ENCODE measurements at regions not wholly inside any gene's neighbourhood (a gene's known extent, or its start where the extent isn't known, plus 50 kb on each side); places are given as distances from the start of the nearest gene placed in this dataset.

DNA sequence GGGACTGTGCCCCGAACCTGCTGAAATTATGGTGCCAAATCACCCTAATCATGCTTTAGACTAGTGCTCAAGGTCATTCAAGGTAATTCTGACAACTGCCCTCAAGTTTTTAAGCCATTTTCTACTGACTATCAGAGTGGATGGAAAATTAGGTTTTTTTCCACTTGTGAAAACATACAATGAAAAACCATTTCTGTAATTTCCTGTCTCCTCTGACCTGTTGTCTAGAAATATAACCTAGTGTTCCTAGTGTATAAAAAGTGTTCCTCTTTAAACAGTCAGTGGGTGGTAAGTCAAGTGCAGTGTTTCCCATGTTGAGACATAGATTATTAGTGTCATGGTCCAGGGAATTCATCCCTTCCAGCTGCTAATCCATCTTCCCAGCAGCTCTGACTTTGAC, 232.8 kb upstream of the UMPS start:
- Histone ChIP-seq H3K4me3 (ENCODE audit: insufficient read length, low read depth) (no peak overlapping the region), H3K27me3 (ENCODE audit: insufficient read depth, insufficient read length) (no peaks in the 10 kb centered on the region), H3K9ac (ENCODE audit: insufficient read length, low read depth) (no peak overlapping the region), H3K9me3 (ENCODE audit: insufficient read depth, low read length) (no peaks in the 10 kb centered on the region), H3K36me3 (ENCODE audit: insufficient read depth, insufficient read length, low read length) (no peaks in the 10 kb centered on the region), H3K4me1 (ENCODE audit: insufficient read depth, insufficient read length) (no peaks in the 10 kb centered on the region)
- no peak for TF ChIP-seq SUZ12 (IDR thresholded peaks at IDR 0.05; ENCODE audit: extremely low read depth, insufficient read depth, insufficient read length)
- no peak for TF ChIP-seq ZNF274 (IDR thresholded peaks at IDR 0.05; ENCODE audit: low read depth, low read length)
- TF ChIP-seq YY1 (IDR thresholded peaks at IDR 0.05; ENCODE audit: insufficient read depth, insufficient read length): no peak
- no peak for DNase-seq (ENCODE audit: low read depth, low spot score)

DNA sequence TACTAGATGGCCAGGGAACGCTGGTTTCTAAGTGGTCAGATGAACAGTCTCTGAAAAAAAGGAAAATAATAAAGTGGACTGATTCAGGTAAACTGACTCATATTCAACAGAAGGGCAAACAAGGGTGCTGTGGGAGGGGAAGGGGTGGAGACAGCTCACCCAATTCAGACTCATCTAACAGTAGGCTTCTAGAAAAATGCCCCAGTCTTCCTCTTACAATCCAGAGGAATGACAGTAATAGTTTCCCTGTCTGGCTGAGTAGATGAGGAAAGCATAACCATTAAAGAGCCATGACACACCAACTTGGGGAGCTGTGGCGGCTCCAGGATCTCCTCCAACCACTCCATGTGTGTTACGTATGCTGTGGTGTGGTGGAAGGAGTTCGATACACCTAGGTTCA, 231.4 kb upstream of the UMPS start:
- no peak for DNase-seq (ENCODE audit: low read depth, low spot score)
- H3K9me3 ChIP-seq (ENCODE audit: insufficient read depth, low read length): no peaks in the 10 kb centered on the region
- H3K4me3 ChIP-seq (ENCODE audit: insufficient read length, low read depth): no peak overlapping the region
- no peaks in the 10 kb centered on the region for H3K27me3 ChIP-seq (ENCODE audit: insufficient read depth, insufficient read length)
- no peaks in the 10 kb centered on the region for H3K4me1 ChIP-seq (ENCODE audit: insufficient read depth, insufficient read length)
- H3K9ac ChIP-seq (ENCODE audit: insufficient read length, low read depth): no peak overlapping the region
- TF ChIP-seq ZNF274 (IDR thresholded peaks at IDR 0.05; ENCODE audit: low read depth, low read length): no peak
- no peak for TF ChIP-seq YY1 (IDR thresholded peaks at IDR 0.05; ENCODE audit: insufficient read depth, insufficient read length)
- TF ChIP-seq SUZ12 (IDR thresholded peaks at IDR 0.05; ENCODE audit: extremely low read depth, insufficient read depth, insufficient read length): no peak
- H3K36me3 ChIP-seq (ENCODE audit: insufficient read depth, insufficient read length, low read length): no peaks in the 10 kb centered on the region

DNA sequence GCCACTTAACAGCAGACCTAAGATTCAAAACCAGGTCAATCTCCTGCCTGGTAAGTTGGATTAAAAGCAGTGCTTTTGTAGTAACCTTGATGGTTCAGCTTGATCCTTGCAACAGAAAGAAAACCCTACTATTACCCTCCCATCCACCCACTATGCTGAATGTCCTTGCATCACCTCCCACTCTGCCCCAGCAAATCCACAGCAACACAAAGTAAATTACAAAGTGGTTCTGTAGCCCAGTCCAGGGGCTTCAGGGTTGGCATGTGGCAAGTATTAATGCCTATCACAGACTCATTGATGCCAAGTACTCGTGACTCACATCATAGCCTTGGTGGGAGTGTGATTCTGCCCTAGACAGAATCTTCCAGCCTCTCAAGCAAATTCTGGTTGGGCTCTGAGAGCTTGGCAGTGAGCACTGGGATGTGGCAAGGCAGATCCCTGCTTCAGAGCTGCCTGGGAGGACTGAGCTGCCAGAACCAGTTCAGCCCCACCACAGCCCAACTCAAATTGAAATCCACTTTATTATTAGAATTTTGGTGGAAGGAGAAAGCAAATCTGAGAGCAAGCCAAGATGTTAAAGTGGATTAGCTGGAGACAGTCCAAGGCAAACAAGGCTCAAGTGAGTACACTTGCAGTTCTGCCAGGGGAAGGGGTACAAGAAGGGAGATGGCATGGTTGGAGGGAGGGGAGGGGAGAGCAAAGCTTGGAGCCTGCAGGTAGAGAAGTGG, 225.8 kb upstream of the UMPS start:
- no peak for TF ChIP-seq ZNF274 (IDR thresholded peaks at IDR 0.05; ENCODE audit: low read depth, low read length)
- no peak for TF ChIP-seq SUZ12 (IDR thresholded peaks at IDR 0.05; ENCODE audit: extremely low read depth, insufficient read depth, insufficient read length)
- TF ChIP-seq YY1 (IDR thresholded peaks at IDR 0.05; ENCODE audit: insufficient read depth, insufficient read length): no peak
- Histone ChIP-seq H3K4me3 (ENCODE audit: insufficient read length, low read depth) (no peak overlapping the region), H3K9me3 (ENCODE audit: insufficient read depth, low read length) (no peaks in the 10 kb centered on the region), H3K36me3 (ENCODE audit: insufficient read depth, insufficient read length, low read length) (no peaks in the 10 kb centered on the region), H3K4me1 (ENCODE audit: insufficient read depth, insufficient read length) (no peaks in the 10 kb centered on the region), H3K27me3 (ENCODE audit: insufficient read depth, insufficient read length) (no peaks in the 10 kb centered on the region), H3K9ac (ENCODE audit: insufficient read length, low read depth) (no peak overlapping the region)
- no peak for DNase-seq (ENCODE audit: low read depth, low spot score)

DNA sequence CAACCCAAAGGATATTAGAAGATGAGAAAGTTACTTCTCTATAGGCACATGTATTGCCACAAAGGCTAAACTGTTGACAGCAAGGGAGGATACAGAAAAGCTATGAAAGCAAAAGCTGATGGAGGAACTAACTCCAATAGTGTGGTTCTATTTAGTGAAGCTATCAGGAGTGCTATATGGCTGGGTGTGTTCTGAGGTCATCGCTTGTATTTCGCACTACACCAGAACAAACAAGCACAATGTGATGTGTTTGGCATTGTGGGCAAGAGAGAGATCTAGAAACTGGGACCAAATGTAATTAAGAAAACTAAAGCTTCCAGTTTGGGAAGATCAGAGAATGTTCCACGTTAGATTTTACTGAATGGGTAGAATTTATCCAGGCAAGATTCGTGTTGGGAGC, 220.4 kb upstream of the UMPS start:
- H3K9ac ChIP-seq (ENCODE audit: insufficient read length, low read depth): no peak overlapping the region
- H3K4me1 ChIP-seq (ENCODE audit: insufficient read depth, insufficient read length): no peaks in the 10 kb centered on the region
- H3K27me3 ChIP-seq (ENCODE audit: insufficient read depth, insufficient read length): no peaks in the 10 kb centered on the region
- H3K4me3 ChIP-seq (ENCODE audit: insufficient read length, low read depth): no peak overlapping the region
- no peak for DNase-seq (ENCODE audit: low read depth, low spot score)
- no peaks in the 10 kb centered on the region for H3K36me3 ChIP-seq (ENCODE audit: insufficient read depth, insufficient read length, low read length)
- TF ChIP-seq SUZ12 (IDR thresholded peaks at IDR 0.05; ENCODE audit: extremely low read depth, insufficient read depth, insufficient read length) (no peak), YY1 (IDR thresholded peaks at IDR 0.05; ENCODE audit: insufficient read depth, insufficient read length) (no peak), ZNF274 (IDR thresholded peaks at IDR 0.05; ENCODE audit: low read depth, low read length) (no peak)
- no peaks in the 10 kb centered on the region for H3K9me3 ChIP-seq (ENCODE audit: insufficient read depth, low read length)

DNA sequence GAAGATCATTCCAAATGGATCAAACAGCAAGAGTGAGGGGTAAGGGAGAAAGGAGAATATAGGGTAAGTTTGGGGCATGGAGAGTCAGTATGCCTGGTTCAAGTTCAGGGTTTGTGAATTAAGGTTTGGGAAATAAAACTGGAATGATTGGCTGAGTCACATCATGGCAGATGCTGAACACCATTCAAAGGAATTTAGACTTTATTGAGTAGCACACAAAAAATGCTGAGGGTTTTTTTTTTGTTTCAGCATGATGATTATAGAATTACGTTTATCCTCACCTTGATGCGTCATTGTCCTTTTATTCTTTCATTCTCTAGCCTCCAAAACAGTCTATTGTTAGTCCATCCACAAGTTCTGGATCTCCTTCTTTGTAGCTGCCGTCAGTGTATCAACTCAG, 220.0 kb upstream of the UMPS start:
- TF ChIP-seq SUZ12 (IDR thresholded peaks at IDR 0.05; ENCODE audit: extremely low read depth, insufficient read depth, insufficient read length): no peak
- TF ChIP-seq ZNF274 (IDR thresholded peaks at IDR 0.05; ENCODE audit: low read depth, low read length): no peak
- no peak for TF ChIP-seq YY1 (IDR thresholded peaks at IDR 0.05; ENCODE audit: insufficient read depth, insufficient read length)
- no peak overlapping the region for H3K9ac ChIP-seq (ENCODE audit: insufficient read length, low read depth)
- H3K36me3 ChIP-seq (ENCODE audit: insufficient read depth, insufficient read length, low read length): no peaks in the 10 kb centered on the region
- DNase-seq (ENCODE audit: low read depth, low spot score): no peak
- H3K4me3 ChIP-seq (ENCODE audit: insufficient read length, low read depth): no peak overlapping the region
- no peaks in the 10 kb centered on the region for H3K4me1 ChIP-seq (ENCODE audit: insufficient read depth, insufficient read length)
- no peaks in the 10 kb centered on the region for H3K27me3 ChIP-seq (ENCODE audit: insufficient read depth, insufficient read length)
- H3K9me3 ChIP-seq (ENCODE audit: insufficient read depth, low read length): no peaks in the 10 kb centered on the region

DNA sequence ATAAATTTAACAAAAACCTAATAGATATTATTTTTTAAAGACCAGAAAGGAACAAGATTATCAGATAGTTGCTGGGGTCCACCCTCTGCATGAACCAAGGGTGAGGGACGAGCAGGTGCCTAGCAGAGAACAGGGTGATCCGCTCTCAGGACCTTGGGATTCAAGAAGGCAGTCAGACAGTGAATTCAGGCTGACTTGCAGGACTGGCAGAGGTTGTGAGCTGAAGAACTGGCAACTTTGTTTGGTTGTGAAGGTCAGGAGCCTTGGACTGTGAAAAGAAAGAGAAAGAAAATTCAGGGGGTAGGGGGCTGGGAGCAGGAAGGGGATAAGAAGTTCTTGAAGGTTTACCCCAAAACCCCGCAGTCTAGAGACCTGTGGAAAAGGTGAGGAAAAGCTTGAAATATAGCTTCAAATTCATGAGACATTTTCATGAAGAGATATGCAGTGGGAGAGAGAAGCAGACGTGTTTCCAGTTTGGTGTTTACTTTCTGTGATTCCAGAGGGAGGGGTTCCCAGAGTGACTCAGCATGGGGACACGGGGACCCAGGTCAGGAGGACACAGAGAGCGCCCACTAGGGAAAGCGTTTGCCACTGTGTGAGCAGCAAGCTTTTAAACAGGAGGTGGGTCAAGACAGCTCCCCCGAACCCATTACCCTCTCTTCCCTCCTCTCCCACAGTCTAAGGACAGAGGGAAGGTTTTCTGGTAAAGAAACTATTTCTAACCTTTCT, 217.2 kb upstream of the UMPS start:
- DNase-seq (ENCODE audit: low read depth, low spot score): no peak
- Histone ChIP-seq H3K4me3 (ENCODE audit: insufficient read length, low read depth) (no peak overlapping the region), H3K9me3 (ENCODE audit: insufficient read depth, low read length) (no peaks in the 10 kb centered on the region), H3K4me1 (ENCODE audit: insufficient read depth, insufficient read length) (no peaks in the 10 kb centered on the region), H3K9ac (ENCODE audit: insufficient read length, low read depth) (no peak overlapping the region), H3K27me3 (ENCODE audit: insufficient read depth, insufficient read length) (no peaks in the 10 kb centered on the region), H3K36me3 (ENCODE audit: insufficient read depth, insufficient read length, low read length) (no peaks in the 10 kb centered on the region)
- TF ChIP-seq SUZ12 (IDR thresholded peaks at IDR 0.05; ENCODE audit: extremely low read depth, insufficient read depth, insufficient read length) (no peak), YY1 (IDR thresholded peaks at IDR 0.05; ENCODE audit: insufficient read depth, insufficient read length) (no peak), ZNF274 (IDR thresholded peaks at IDR 0.05; ENCODE audit: low read depth, low read length) (no peak)

DNA sequence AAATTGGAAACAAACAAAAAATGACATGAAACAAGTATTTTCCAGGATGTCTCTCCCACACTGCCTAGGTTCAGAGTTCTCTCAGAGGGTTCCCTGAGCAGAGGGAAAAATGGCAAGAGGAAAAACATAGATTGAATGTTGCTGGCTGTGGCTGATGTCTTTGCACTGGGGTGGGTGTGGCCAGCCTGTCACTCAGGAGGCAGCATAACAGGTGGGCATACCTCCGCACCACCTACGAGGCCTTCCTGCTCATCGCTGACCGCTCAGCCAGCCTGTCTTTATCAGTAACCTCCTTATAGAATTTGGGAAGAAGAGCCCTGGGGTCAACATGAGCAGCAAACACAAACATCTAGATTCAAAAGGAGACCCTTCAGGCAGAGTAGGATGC, 216.6 kb upstream of the UMPS start:
- H3K9ac ChIP-seq (ENCODE audit: insufficient read length, low read depth): no peak overlapping the region
- H3K9me3 ChIP-seq (ENCODE audit: insufficient read depth, low read length): no peaks in the 10 kb centered on the region
- DNase-seq (ENCODE audit: low read depth, low spot score): no peak
- no peaks in the 10 kb centered on the region for H3K36me3 ChIP-seq (ENCODE audit: insufficient read depth, insufficient read length, low read length)
- H3K27me3 ChIP-seq (ENCODE audit: insufficient read depth, insufficient read length): no peaks in the 10 kb centered on the region
- H3K4me3 ChIP-seq (ENCODE audit: insufficient read length, low read depth): no peak overlapping the region
- H3K4me1 ChIP-seq (ENCODE audit: insufficient read depth, insufficient read length): no peaks in the 10 kb centered on the region
- TF ChIP-seq ZNF274 (IDR thresholded peaks at IDR 0.05; ENCODE audit: low read depth, low read length) (no peak), SUZ12 (IDR thresholded peaks at IDR 0.05; ENCODE audit: extremely low read depth, insufficient read depth, insufficient read length) (no peak), YY1 (IDR thresholded peaks at IDR 0.05; ENCODE audit: insufficient read depth, insufficient read length) (no peak)
